T47D (cell line): ENCODE measurements at regions not wholly inside any gene's neighbourhood (a gene's known extent, or its start where the extent isn't known, plus 50 kb on each side); places are given as distances from the start of the nearest gene placed in this dataset.

Experiments
- DNase-seq, 2 experiments: peaks; one replicate each; pipeline versions ENCODE4 v3.0.0 to v3.0.0-alpha.2; 2011 to 2012; ENCODE audit warnings: low read depth in 1 of 2, low spot score in 1 of 2
- JUND ChIP-seq: IDR thresholded peaks from 2 replicates; pipeline ENCODE4 v1.6.1; 2012; ENCODE audit warnings: low read depth
- in situ Hi-C: cut with HindIII; loops from 2 replicates; pipeline ENCODE4 v1.10.0; 2016; ENCODE audit warnings: low sequenced_read_pairs, low pct_unique_long_range_greater_than_20kb

- in situ Hi-C loops: no loop called here
- no peak for DNase-seq
- TF ChIP-seq JUND: no peak
These were observed 95.2 kb downstream of the C9orf50 start for GRCh38 chr9:129525656-129526196.

- DNase-seq: no peak
- no peak for TF ChIP-seq JUND
These were observed 96.2 kb downstream of the C9orf50 start for GRCh38 chr9:129524582-129525270.

GRCh38 chr9:129523943-129524581 lies 96.8 kb downstream of the C9orf50 start:
- in situ Hi-C loops: no loop called here
- DNase-seq: no peak
- TF ChIP-seq JUND: no peak

More at GRCh38 chr9:129524582-129525270, 96.2 kb downstream of the C9orf50 start:
- in situ Hi-C loops: no loop called here

GRCh38 chr9:129522351-129522750 lies 98.5 kb downstream of the C9orf50 start:
- DNase-seq: no peak
- no peak for TF ChIP-seq JUND
- in situ Hi-C loops: no loop called here

GRCh38 chr9:129520082-129520481 lies 100.8 kb downstream of the C9orf50 start:
- no peak for TF ChIP-seq JUND
- DNase-seq: no peak
- in situ Hi-C loops: no loop called here

- in situ Hi-C loops: no loop called here
- no peak for TF ChIP-seq JUND
- DNase-seq: no peak
These were observed 102.8 kb downstream of the C9orf50 start for GRCh38 chr9:129518074-129518473.

- in situ Hi-C loops: no loop called here
- no peak for TF ChIP-seq JUND
These were observed 103.9 kb downstream of the C9orf50 start for GRCh38 chr9:129517006-129517405.

GRCh38 chr9:129514891-129515290 lies 106.0 kb downstream of the C9orf50 start:
- no peak for TF ChIP-seq JUND
- in situ Hi-C loops: no loop called here
- no peak for DNase-seq

More at GRCh38 chr9:129517006-129517405, 103.9 kb downstream of the C9orf50 start:
- no peak for DNase-seq

GRCh38 chr9:129514497-129514867 lies 106.4 kb downstream of the C9orf50 start:
- TF ChIP-seq JUND: no peak
- no peak for DNase-seq
- in situ Hi-C loops: no loop called here

- in situ Hi-C loops: no loop called here
- TF ChIP-seq JUND: no peak
- DNase-seq: no peak
These were observed 106.9 kb downstream of the C9orf50 start for GRCh38 chr9:129513856-129514496.

- in situ Hi-C loops: no loop called here
- DNase-seq: no peak
- no peak for TF ChIP-seq JUND
These were observed 107.6 kb downstream of the C9orf50 start for GRCh38 chr9:129513282-129513681.

GRCh38 chr9:129511285-129511900 lies 109.5 kb downstream of the C9orf50 start:
- in situ Hi-C loops: no loop called here
- DNase-seq: no peak
- no peak for TF ChIP-seq JUND

GRCh38 chr9:129509533-129509928 lies 111.4 kb downstream of the C9orf50 start:
- no peak for DNase-seq
- TF ChIP-seq JUND: no peak
- in situ Hi-C loops: no loop called here
